ENCODE measurements at regions not wholly inside any gene's neighbourhood (a gene's known extent, or its start where the extent isn't known, plus 50 kb on each side); places are given as distances from the start of the nearest gene placed in this dataset.

DNA sequence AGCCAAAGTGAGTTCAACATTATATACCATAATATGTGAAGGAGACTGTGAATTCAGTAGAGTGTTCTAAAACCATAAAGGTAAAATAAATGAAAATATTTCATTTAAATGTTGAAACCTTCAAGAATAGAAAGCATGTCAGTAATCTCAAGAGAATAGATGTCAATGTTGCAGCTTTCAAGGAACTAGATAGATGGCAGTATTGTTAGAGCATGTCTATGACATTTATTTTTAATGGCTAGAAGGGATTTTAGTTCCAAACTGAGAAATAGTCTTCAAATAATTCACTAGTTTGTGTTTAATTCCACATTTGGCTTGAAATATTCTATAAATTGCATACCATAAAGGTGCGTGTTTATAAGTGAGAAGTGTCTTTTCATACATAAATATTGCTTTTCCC is 326.5 kb downstream of the FLRT2 start:
- peak; percentile 62 for TF ChIP-seq CTCF (IDR thresholded peaks at IDR 0.05)

GRCh38 chr14:85853996-85854526 is 324.1 kb downstream of the FLRT2 start:
- no peak for TF ChIP-seq CTCF (IDR thresholded peaks at IDR 0.05)

DNA sequence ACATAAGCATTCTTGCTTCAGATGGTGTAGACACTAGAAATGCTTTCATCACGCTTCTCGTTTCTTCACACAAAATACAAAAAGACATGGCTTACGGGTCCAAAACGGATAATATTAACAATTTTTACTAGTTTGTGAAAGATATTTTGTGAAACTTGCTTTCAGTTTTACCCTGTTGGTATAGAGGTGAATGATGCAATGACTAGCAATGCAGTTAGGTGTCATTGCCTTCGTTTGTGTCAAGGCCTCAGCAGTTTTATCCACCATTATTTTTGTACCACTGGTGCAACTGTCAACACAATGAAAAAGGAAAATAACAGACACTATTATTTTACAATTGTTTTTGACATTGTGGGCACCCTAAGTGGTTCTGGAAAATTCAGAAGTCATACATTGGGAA is 323.0 kb downstream of the FLRT2 start:
- TF ChIP-seq CTCF (IDR thresholded peaks at IDR 0.05) = no peak

GRCh38 chr14:85824526-85824925 is 294.6 kb downstream of the FLRT2 start:
- TF ChIP-seq CTCF (IDR thresholded peaks at IDR 0.05) = no peak

GRCh38 chr14:85822236-85822635 is 292.3 kb downstream of the FLRT2 start:
- no peak for TF ChIP-seq CTCF (IDR thresholded peaks at IDR 0.05)

DNA sequence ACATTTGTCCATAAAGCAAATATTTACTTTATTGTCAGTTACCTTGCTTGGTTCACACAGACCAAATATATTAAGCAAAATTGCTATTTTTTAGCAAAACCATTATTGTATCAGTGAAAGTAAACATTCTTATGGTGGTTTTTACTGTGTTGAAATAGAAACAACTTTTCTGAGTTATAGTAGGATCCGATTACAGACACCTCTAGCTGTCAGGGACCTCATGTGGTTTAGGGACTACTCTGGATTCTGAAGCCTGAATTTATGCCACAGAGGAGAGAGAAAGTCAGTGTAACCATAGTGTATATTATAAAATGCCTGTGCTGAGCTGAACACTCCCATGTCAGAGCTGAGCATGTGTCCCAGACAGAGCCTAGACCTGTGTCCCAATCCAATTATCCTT is 287.5 kb downstream of the FLRT2 start:
- no peak for TF ChIP-seq CTCF (IDR thresholded peaks at IDR 0.05)

DNA sequence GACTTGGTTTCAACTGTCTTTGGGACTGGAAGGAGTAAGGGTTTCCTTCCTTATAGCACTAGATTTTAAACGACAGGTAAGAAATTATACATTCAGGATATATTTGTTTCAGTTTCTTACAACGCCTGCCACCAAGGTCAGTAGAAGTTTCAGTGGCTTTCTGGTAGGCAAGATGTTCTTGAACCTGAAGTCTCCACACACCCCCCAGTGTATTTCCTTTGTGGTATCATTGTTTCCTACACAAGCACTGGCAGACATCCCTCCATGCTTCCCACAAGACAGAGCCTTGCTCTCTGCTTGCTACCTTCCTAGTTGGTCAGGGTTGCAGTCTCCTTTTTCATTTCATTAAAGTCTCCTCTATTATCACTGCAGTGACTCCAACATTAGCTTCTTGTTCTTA is 283.1 kb downstream of the FLRT2 start:
- TF ChIP-seq CTCF (IDR thresholded peaks at IDR 0.05) = no peak

GRCh38 chr14:85811340-85811739 is 281.4 kb downstream of the FLRT2 start:
- TF ChIP-seq CTCF (IDR thresholded peaks at IDR 0.05) = no peak

Data from LNCAP (cell line).